GM20000 (cell line): ENCODE measurements at regions not wholly inside any gene's neighbourhood (a gene's known extent, or its start where the extent isn't known, plus 50 kb on each side); places are given as distances from the start of the nearest gene placed in this dataset.

Experiments
- DNase-seq: peaks from one replicate; pipeline ENCODE4 v3.0.0; 2012; ENCODE audit warnings: low spot score
- TF ChIP-seq, protein P1 (sequence below): IDR thresholded peaks from 2 replicates; pipeline ENCODE4 v1.5.1; 2012; ENCODE audit warnings: mild to moderate bottlenecking, control low read depth; ENCODE audit errors: extremely low read depth, missing control alignments

DNA sequence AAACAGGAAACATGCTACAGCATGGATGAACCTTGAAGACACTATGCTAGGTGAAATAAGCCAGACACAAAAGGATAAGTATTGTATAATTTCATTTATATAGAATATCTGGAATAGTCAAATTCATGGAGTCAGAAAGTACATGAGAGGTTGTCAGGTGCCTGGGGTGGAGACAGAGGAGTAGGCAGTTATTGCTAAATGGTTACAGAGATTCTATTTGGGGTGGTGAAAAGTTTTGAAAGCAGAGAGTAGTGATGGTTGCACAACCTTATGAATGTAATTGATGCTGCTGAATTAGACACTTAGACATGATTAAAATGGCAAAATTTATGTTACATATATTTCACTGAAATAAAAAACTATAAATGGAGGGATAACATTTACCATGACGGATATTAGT is 197.4 kb downstream of the VAPA start:
- no peak for DNase-seq
- TF ChIP-seq, protein P1, sequence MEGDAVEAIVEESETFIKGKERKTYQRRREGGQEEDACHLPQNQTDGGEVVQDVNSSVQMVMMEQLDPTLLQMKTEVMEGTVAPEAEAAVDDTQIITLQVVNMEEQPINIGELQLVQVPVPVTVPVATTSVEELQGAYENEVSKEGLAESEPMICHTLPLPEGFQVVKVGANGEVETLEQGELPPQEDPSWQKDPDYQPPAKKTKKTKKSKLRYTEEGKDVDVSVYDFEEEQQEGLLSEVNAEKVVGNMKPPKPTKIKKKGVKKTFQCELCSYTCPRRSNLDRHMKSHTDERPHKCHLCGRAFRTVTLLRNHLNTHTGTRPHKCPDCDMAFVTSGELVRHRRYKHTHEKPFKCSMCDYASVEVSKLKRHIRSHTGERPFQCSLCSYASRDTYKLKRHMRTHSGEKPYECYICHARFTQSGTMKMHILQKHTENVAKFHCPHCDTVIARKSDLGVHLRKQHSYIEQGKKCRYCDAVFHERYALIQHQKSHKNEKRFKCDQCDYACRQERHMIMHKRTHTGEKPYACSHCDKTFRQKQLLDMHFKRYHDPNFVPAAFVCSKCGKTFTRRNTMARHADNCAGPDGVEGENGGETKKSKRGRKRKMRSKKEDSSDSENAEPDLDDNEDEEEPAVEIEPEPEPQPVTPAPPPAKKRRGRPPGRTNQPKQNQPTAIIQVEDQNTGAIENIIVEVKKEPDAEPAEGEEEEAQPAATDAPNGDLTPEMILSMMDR: no peak

DNA sequence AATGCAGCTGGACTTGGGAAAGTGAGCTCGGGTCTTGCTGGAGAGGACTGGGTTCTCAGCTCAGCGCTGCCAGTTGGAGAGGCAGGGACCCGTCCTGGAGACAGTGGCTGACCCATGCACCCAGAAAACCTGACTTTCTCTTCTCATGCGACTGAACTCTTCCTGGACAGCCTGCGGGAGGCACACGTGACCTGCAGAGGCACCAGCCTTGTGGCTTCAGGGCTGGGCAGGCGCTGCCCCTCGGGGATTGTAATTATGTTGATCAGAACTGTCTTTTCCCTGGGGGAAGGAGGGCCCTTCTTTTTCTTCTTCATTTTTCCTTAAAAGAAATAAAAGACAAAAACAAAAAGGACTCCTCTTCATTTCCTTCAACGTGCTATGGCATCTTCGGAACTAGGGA is 198.1 kb downstream of the VAPA start:
- DNase-seq: no peak
- TF ChIP-seq, protein P1: no peak

DNA sequence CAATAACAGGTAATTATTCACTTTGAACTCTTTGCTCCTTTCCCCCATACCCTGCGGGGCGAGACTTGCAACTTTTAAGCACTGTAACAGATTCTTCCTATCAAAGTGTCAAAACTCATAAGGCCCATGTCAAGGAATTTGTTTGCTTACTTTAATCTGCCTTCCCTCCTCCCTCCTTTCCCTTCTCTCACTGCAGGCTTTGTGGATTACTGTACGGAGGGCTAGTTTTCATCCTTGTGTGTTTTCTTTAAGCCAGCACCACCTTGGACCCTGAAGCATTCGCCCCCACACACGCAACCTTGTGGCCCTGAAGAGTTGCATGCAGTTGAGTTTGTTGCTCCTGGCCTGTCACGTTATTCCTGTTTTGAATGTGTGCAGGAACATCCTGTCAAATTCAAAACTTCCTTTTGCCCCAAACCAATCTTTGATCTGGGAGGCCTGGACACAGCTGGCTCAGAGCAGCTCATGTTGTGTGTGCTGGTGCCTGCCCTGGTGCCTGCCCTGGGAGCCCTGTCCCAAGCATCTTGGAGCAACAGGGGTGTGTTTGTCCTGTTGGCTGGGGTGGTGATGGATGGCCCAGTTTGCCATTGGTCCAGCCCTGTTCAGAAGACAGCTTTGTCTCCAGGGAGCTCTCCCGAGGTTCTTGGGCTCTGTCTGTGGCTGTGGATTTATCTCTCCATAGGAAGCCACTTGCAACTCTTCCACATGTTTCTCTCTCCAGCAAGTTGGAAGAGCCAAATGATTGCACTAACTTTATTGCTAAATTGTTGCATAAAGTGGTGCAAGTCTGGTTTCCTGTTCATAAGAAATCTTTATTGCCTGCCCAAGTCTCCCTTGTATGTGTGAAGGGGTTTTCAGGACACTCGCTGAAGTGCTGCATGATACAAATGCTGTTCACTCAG is 199.6 kb downstream of the VAPA start:
- DNase-seq: no peak
- TF ChIP-seq, protein P1: no peak

DNA sequence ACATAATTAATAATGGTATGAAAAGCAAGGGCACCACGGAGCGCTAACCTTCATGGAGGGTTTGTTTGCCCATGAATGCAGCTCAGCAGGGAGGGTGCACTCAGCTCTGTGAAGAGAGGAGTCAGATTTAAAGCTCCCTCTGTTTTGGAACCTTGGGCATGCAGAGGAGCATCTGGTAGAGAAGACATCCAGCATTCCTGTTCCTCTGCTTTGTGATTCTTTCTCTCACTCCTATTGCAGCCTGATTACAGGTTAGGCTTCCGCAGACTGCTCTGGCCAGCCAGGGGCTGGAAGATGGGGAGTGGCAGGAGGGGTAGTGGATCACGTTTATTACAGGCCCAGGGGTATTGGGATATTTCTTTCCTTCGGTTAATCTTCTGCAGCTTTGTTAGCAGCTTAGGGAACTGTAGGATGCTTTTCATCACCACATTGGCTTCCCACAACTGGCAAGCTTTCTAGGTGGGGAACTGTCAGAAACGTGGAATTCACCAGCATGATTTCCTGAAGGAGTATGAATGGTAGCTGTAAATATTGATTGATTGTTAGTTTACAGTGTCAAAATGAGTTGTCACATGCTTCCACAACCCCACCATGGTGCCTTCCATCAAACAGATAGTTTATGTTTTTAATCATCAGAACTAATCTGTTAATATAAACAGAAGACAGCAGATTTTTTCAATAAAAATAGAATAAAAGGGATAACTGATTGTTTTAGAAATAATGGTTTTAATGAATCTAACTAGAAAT is 201.1 kb downstream of the VAPA start:
- TF ChIP-seq, protein P1: no peak
- DNase-seq: no peak

DNA sequence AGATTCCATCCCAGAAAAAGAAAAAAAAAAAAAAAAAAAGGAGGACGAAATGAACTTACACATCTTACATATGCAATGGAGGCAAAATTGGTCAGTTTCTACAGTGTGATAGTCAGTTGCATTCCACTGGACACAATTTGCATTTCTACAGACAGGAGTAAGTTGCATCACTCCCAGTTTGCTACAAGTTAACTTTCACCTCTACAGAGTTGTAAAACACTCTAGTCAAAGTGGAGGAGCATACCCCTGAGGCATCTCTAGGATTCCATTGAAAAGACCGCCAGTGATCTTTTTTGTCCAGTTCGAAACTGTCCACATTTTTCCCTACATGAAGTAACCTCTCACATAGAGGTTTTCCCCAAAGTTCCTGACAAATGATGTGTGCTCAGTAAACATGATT is 202.8 kb downstream of the VAPA start:
- DNase-seq: no peak
- TF ChIP-seq, protein P1: no peak

DNA sequence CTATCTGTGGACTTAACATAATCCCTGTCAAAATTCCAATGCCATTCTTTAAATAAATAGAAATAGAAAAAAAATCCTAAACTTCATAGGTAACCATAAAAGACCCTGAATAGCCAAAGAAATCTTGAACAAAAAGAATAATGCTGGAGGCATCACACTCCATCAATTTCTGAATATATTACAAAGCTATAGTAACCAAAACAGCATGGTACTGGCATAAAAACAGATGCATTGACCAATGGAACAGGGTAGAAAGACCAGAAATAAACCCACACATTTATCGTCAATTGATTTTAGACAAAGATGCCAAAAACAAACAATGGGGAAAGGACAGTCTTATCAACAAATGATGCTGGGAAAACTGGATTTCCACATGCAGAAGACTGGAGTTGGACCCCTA is 205.7 kb downstream of the VAPA start:
- TF ChIP-seq, protein P1: no peak
- DNase-seq: no peak

DNA sequence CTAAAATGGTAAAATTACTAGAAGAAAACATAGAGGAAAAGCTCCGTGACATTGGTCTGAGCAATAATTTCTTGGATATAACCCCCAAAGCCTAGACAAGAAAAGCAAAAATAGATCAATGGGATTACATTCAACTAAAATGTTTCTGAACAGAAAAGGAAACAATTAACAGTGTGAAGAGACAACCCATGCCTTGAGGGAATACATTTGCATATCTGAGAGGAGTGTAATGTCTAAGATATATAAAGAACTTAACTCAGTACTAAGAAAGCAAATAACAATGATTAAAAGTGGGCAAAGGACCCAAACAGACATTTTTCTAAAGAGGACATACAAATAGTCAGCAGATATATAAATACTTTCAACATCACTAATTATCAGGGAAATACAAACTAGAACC is 206.2 kb downstream of the VAPA start:
- TF ChIP-seq, protein P1: no peak
- DNase-seq: no peak
